Spleen (tissue), 7 donors: ENCODE measurements at regions not wholly inside any gene's neighbourhood (a gene's known extent, or its start where the extent isn't known, plus 50 kb on each side); places are given as distances from the start of the nearest gene placed in this dataset.

Source experiments
- POLR2A ChIP-seq, 3 donors: fragments of 450-650 bp; IDR thresholded peaks; one replicate each; pipeline ENCODE4 v1.5.1; 2017; ENCODE audit warnings: antibody characterized with exemption in 3 of 3, mild to moderate bottlenecking in 1 of 3
- POLR2AphosphoS5 ChIP-seq, 3 donors: sonication (generic); formaldehyde crosslinking; IDR thresholded peaks; one replicate each; pipeline ENCODE4 v1.5.1; 2017; ENCODE audit warnings: antibody characterized with exemption in 3 of 3
- TF ChIP-seq, protein P1 (sequence below), 11 experiments: fragments of 200-600 bp in 7 of 11; fragments of 450-650 bp in 4 of 11; sonication (generic) in 4 of 11; IDR thresholded peaks in 8 of 11; conservative IDR thresholded peaks in 3 of 11; 1 replicate in 7 of 11; 2 replicates in 4 of 11; pipeline versions ENCODE4 v1.4.0 to v1.8.0; 2016 to 2021; ENCODE audit warnings: antibody characterized with exemption in 11 of 11, inconsistent platforms in 4 of 11, mild to moderate bottlenecking in 1 of 11
- donor health status: DM: no; HTN: no; CAD: no; lungs with moderate emphysema.
- donor health status: DM: no; HTN: no; CAD: no.
- donor health status: DM: no; HTN: no; CAD: no.

- TF ChIP-seq, protein P1, sequence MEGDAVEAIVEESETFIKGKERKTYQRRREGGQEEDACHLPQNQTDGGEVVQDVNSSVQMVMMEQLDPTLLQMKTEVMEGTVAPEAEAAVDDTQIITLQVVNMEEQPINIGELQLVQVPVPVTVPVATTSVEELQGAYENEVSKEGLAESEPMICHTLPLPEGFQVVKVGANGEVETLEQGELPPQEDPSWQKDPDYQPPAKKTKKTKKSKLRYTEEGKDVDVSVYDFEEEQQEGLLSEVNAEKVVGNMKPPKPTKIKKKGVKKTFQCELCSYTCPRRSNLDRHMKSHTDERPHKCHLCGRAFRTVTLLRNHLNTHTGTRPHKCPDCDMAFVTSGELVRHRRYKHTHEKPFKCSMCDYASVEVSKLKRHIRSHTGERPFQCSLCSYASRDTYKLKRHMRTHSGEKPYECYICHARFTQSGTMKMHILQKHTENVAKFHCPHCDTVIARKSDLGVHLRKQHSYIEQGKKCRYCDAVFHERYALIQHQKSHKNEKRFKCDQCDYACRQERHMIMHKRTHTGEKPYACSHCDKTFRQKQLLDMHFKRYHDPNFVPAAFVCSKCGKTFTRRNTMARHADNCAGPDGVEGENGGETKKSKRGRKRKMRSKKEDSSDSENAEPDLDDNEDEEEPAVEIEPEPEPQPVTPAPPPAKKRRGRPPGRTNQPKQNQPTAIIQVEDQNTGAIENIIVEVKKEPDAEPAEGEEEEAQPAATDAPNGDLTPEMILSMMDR (IDR thresholded peaks at IDR 0.05 in 8 of 11, conservative IDR thresholded peaks at IDR 0.05 in 3 of 11), result no peak
- TF ChIP-seq POLR2A (IDR thresholded peaks at IDR 0.05) (no peak), POLR2AphosphoS5 (IDR thresholded peaks at IDR 0.05) (no peak)
Observed at GRCh38 chr15:53246404-53246803, 456.3 kb upstream of the ONECUT1 start.
